IMR-90 (cell line): ENCODE measurements at regions not wholly inside any gene's neighbourhood (a gene's known extent, or its start where the extent isn't known, plus 50 kb on each side); places are given as distances from the start of the nearest gene placed in this dataset.

ENCODE experiments used
- ATAC-seq: fragments of 200-7000 bp; cut with Tn5 transposase; 2 replicates; pipeline ENCODE4 v1.9.1; 2020; ENCODE audit warnings: low read depth, mild to moderate bottlenecking, moderate library complexity
- BruUV-seq: library from RNA; stranded (reverse); fragments of 400-500 nt; replicated peaks from 2 replicates; lab custom pipeline; 2021; lab: Mats Ljungman, UMichigan
- CTCF ChIA-PET: fragments of 300-600 bp; formaldehyde crosslinking; extraction: SDS; loops from one replicate; lab custom pipeline; 2021; ENCODE audit warnings: antibody characterized with exemption; lab: Yijun Ruan, JAX
- POLR2A ChIA-PET: fragments of 300-600 bp; sonication (Branson Sonifier 250); formaldehyde crosslinking; loops from one replicate; lab custom pipeline; 2022; ENCODE audit warnings: antibody characterized with exemption; ENCODE audit not compliant: unreplicated experiment; lab: Charles Lee
- DNase-seq: peaks from one replicate; pipeline ENCODE4 v3.0.0; 2013
- H2AFZ ChIP-seq: replicated peaks from 2 replicates; pipeline ENCODE3; 2013; ENCODE audit warnings: low read length, mild to moderate bottlenecking; ENCODE audit not compliant: poor library complexity
- H2AK5ac ChIP-seq: 2 replicates; pipeline ENCODE4 v1.6.1; 2013; ENCODE audit warnings: low read depth, low read length, inconsistent platforms
- H2AK9ac ChIP-seq: replicated peaks from 2 replicates; pipeline ENCODE3; 2013; ENCODE audit warnings: mild to moderate bottlenecking, low read depth, low read length, moderate library complexity; ENCODE audit not compliant: poor library complexity
- H2BK120ac ChIP-seq: 2 replicates; pipeline ENCODE4 v1.6.1; 2013; ENCODE audit warnings: low read depth, low read length, inconsistent platforms
- H2BK15ac ChIP-seq: 3 replicates; pipeline ENCODE4 v1.6.1; 2013; ENCODE audit warnings: low read depth, low read length, inconsistent platforms
- H2BK20ac ChIP-seq: 2 replicates; pipeline ENCODE4 v1.6.1; 2013; ENCODE audit warnings: low read depth, mild to moderate bottlenecking, inconsistent platforms, low read length, moderate library complexity
- H2BK5ac ChIP-seq: 2 replicates; pipeline ENCODE4 v1.6.1; 2013; ENCODE audit warnings: mild to moderate bottlenecking, low read depth, low read length, inconsistent platforms; ENCODE audit not compliant: poor library complexity, severe bottlenecking
- H3K14ac ChIP-seq: replicated peaks from 2 replicates; pipeline ENCODE4 v1.6.1; 2013; ENCODE audit warnings: low read depth, low read length, inconsistent platforms
- H3K18ac ChIP-seq: 2 replicates; pipeline ENCODE4 v1.6.1; 2013; ENCODE audit warnings: low read depth, low read length, control low read depth
- H3K23ac ChIP-seq: 2 replicates; pipeline ENCODE4 v1.6.1; 2013; ENCODE audit warnings: low read depth, low read length, inconsistent platforms
- H3K27ac ChIP-seq: 2 replicates; pipeline ENCODE4 v1.5.1; 2013; ENCODE audit warnings: mild to moderate bottlenecking, control low read depth, low read length; ENCODE audit not compliant: insufficient read depth
- H3K27me3 ChIP-seq: 2 replicates; pipeline ENCODE4 v1.6.1; 2013; ENCODE audit warnings: low read length; ENCODE audit not compliant: control insufficient read depth, insufficient read depth
- H3K36me3 ChIP-seq: 2 replicates; pipeline ENCODE4 v1.6.1; 2013; ENCODE audit warnings: low read length, mixed read lengths; ENCODE audit not compliant: control insufficient read depth, insufficient read depth
- H3K4ac ChIP-seq: 2 replicates; pipeline ENCODE4 v1.6.1; 2013; ENCODE audit warnings: low read depth, low read length, inconsistent platforms
- H3K4me1 ChIP-seq: 2 replicates; pipeline ENCODE4 v1.6.1; 2013; ENCODE audit warnings: low read length, mixed read lengths; ENCODE audit not compliant: control insufficient read depth, insufficient read depth
- H3K4me2 ChIP-seq: 2 replicates; pipeline ENCODE4 v1.6.1; 2013; ENCODE audit warnings: low read depth, mild to moderate bottlenecking, control low read depth, low read length, moderate library complexity
- H3K4me3 ChIP-seq: 2 replicates; pipeline ENCODE4 v1.5.1; 2013; ENCODE audit warnings: low read depth, mild to moderate bottlenecking, control low read depth, low read length, moderate library complexity; ENCODE audit not compliant: insufficient read depth
- H3K56ac ChIP-seq: 2 replicates; pipeline ENCODE4 v1.6.1; 2013; ENCODE audit warnings: low read length, inconsistent platforms; ENCODE audit not compliant: insufficient read depth; ENCODE audit errors: extremely low read depth
- H3K79me1 ChIP-seq, 2 experiments: 2 replicates each; pipeline ENCODE4 v1.6.1; 2013; ENCODE audit warnings: low read length in 2 of 2, inconsistent platforms in 1 of 2, low read depth in 1 of 2
- H3K9ac ChIP-seq: 2 replicates; pipeline ENCODE4 v1.6.1; 2013; ENCODE audit warnings: low read depth, low read length, control low read depth
- H3K9me1 ChIP-seq: 2 replicates; pipeline ENCODE4 v1.6.1; 2013; ENCODE audit warnings: low read length, inconsistent platforms; ENCODE audit not compliant: insufficient read depth
- H3K9me3 ChIP-seq: 2 replicates; pipeline ENCODE4 v1.6.1; 2013; ENCODE audit warnings: low read length; ENCODE audit not compliant: control insufficient read depth, insufficient read depth
- H4K20me1 ChIP-seq: 2 replicates; pipeline ENCODE4 v1.6.1; 2013; ENCODE audit warnings: low read length, inconsistent platforms; ENCODE audit not compliant: insufficient read depth
- H4K5ac ChIP-seq: 2 replicates; pipeline ENCODE4 v1.6.1; 2013; ENCODE audit warnings: mild to moderate bottlenecking, low read depth, low read length, control low read depth
- H4K8ac ChIP-seq, 2 experiments: 2 replicates each; pipeline ENCODE4 v1.6.1; 2013; ENCODE audit warnings: low read depth in 2 of 2, low read length in 2 of 2, control low read depth in 1 of 2, inconsistent platforms in 1 of 2
- H4K91ac ChIP-seq: 2 replicates; pipeline ENCODE4 v1.6.1; 2013; ENCODE audit warnings: low read depth, low read length, inconsistent platforms; ENCODE audit not compliant: insufficient read depth
- BHLHE40 ChIP-seq: fragments of 150-350 bp; IDR thresholded peaks from 2 replicates; pipeline ENCODE4 v1.6.1; 2016; ENCODE audit warnings: mild to moderate bottlenecking, low read depth, low read length
- CEBPB ChIP-seq: IDR thresholded peaks from 2 replicates; pipeline ENCODE4 v1.6.1; 2012; ENCODE audit warnings: low read depth, low read length, improper control_type of control experiment
- ELK1 ChIP-seq: fragments of 150-350 bp; IDR thresholded peaks from 2 replicates; pipeline ENCODE4 v1.6.1; 2016; ENCODE audit warnings: low read depth, mild to moderate bottlenecking, low read length, moderate library complexity, borderline replicate concordance
- MAFK ChIP-seq: IDR thresholded peaks from 2 replicates; pipeline ENCODE4 v1.6.1; 2012; ENCODE audit warnings: low read depth, low read length, improper control_type of control experiment
- MXI1 ChIP-seq: IDR thresholded peaks from 2 replicates; pipeline ENCODE4 v1.6.1; 2012; ENCODE audit warnings: low read depth, mild to moderate bottlenecking, low read length, moderate library complexity, borderline replicate concordance
- NFE2L2 ChIP-seq: fragments of 150-350 bp; IDR thresholded peaks from 2 replicates; pipeline ENCODE4 v1.6.1; 2016; ENCODE audit warnings: low read depth, mild to moderate bottlenecking, low read length
- POLR2A ChIP-seq: IDR thresholded peaks from 2 replicates; pipeline ENCODE4 v1.6.1; 2012; ENCODE audit warnings: mild to moderate bottlenecking, low read depth, low read length
- RCOR1 ChIP-seq: IDR thresholded peaks from 2 replicates; pipeline ENCODE4 v1.6.1; 2012; ENCODE audit warnings: mild to moderate bottlenecking, low read length, improper control_type of control experiment; ENCODE audit not compliant: insufficient replicate concordance
- WGBS, 2 experiments: methylation state at CpG; one replicate each; pipeline versions ENCODE4 v1.1.5 to v1.1.7; 2013; ENCODE audit warnings: missing lambda C conversion rate in 2 of 2; ENCODE audit not compliant: insufficient read length in 1 of 2; ENCODE audit errors: extremely low coverage in 2 of 2; 5-methylcytosine and 5-hydroxymethylcytosine counted together
- dilution Hi-C: fragments of 300-500 bp; cut with HindIII; formaldehyde crosslinking; loops from one replicate; pipeline ENCODE4 v1.14.3; 2018; ENCODE audit warnings: low sequenced_read_pairs; ENCODE audit not compliant: unreplicated experiment
- in situ Hi-C: fragments of 300-500 bp; cut with MboI; formaldehyde crosslinking; loops from 3 replicates; pipeline ENCODE4 v1.14.3; 2019; ENCODE audit warnings: low sequenced_read_pairs, inconsistent platforms, mixed read lengths
- intact Hi-C: fragments of 100-400 bp; cut with micrococcal nuclease; formaldehyde crosslinking; loops from 2 replicates; pipeline ENCODE4 v1.10.0; 2022

- CTCF ChIA-PET = no interaction called here
- no peak overlapping the region for H3K4ac ChIP-seq
- H3K9me1 ChIP-seq = no peaks in the 10 kb centered on the region
- ATAC-seq = no peak
- no peak for TF ChIP-seq RCOR1
- no peak for TF ChIP-seq POLR2A
- no peak for TF ChIP-seq MXI1
- no peak for TF ChIP-seq CEBPB
- no peak for TF ChIP-seq ELK1
- TF ChIP-seq NFE2L2 = no peak
- no peak for TF ChIP-seq MAFK
- no peak for TF ChIP-seq BHLHE40
- H3K4me1 ChIP-seq = no peaks in the 10 kb centered on the region
- H2BK5ac ChIP-seq = no peak overlapping the region
- H4K91ac ChIP-seq = no peak overlapping the region
- H3K36me3 ChIP-seq = no peaks in the 10 kb centered on the region
- intact Hi-C loops = no loop called here
- H2AK9ac ChIP-seq = no peak overlapping the region
- DNase-seq = no peak
- no peak overlapping the region for H3K9ac ChIP-seq
- H3K4me2 ChIP-seq = no peak overlapping the region
- no peak overlapping the region for H3K14ac ChIP-seq
- no peak overlapping the region for H2BK120ac ChIP-seq
- in situ Hi-C loops = no loop called here
- no peak overlapping the region for H2AK5ac ChIP-seq
- BruUV-seq = no TSS peak
- H4K5ac ChIP-seq = no peak overlapping the region
- dilution Hi-C loops = no loop called here
- no peak overlapping the region for H2BK20ac ChIP-seq
- peaks cover 37% of the 10 kb centered on the region for H3K9me3 ChIP-seq
- H3K56ac ChIP-seq = no peak overlapping the region
- no peak overlapping the region for H3K18ac ChIP-seq
- 1% methylated on average over 8 of the region's 10 CpGs; no CpG with 5 or more reads in 1 of the 2 experiments for WGBS, 2 experiments
- no peak overlapping the region for H3K27ac ChIP-seq
- no peak overlapping the region for H2AFZ ChIP-seq
- no peaks in the 10 kb centered on the region for H4K20me1 ChIP-seq
- no peak overlapping the region for H2BK15ac ChIP-seq
- no peaks in the 10 kb centered on the region for H3K79me1 ChIP-seq
- H3K27me3 ChIP-seq = no peaks in the 10 kb centered on the region
- no peak overlapping the region for H4K8ac ChIP-seq
- H3K23ac ChIP-seq = no peak overlapping the region
- POLR2A ChIA-PET = no interaction called here
- H3K4me3 ChIP-seq = no peak overlapping the region
These were observed 265.5 kb upstream of the ISX start for GRCh38 chr22:34800260-34800980.
